HG03571 (cell line): ENCODE measurements at regions not wholly inside any gene's neighbourhood (a gene's known extent, or its start where the extent isn't known, plus 50 kb on each side); places are given as distances from the start of the nearest gene placed in this dataset.

Experiments used
- ATAC-seq: cut with Tn5 transposase; IDR thresholded peaks from one replicate; pipeline ENCODE4 v1.9.1; 2021; ENCODE audit not compliant: unreplicated experiment

GRCh38 chr5:91712718-91713117, 329.6 kb upstream of the ARRDC3 start:
- no peak for ATAC-seq

GRCh38 chr5:91707521-91707841, 324.4 kb upstream of the ARRDC3 start:
- no peak for ATAC-seq

DNA sequence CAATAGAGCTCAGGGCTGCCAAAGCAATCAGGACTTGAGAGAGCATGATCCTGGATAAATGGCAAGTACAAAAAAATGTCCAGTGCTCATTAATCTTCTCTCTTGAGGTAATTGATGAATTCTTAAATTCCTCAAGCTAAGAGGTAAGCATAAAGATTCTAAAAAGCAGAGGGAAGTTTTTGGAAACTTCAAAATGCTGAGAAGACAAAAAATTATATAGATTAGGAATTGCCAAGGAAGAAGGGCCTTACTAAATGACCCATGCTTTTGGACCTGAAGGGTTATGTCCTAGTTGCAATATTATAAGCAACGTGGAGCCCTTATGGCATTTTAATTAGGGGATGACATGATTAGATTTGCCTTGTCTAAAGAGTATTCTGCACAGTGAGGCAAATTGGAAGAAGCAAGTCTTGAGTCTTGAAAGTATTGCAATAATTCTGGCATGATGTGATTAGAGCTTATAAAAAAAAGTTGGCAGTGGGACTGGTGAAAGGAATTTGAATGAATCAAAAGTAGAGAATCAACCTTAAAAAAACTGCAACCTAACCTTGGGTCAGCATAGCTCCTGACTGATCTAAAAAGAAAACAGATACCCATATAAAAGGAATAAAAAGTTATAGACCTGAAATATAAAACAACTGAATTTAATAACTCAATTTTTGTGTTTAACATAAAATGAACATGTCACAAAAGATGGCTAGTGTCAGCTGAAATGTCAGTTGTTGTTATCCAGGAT, 323.8 kb upstream of the ARRDC3 start:
- ATAC-seq, result no peak

DNA sequence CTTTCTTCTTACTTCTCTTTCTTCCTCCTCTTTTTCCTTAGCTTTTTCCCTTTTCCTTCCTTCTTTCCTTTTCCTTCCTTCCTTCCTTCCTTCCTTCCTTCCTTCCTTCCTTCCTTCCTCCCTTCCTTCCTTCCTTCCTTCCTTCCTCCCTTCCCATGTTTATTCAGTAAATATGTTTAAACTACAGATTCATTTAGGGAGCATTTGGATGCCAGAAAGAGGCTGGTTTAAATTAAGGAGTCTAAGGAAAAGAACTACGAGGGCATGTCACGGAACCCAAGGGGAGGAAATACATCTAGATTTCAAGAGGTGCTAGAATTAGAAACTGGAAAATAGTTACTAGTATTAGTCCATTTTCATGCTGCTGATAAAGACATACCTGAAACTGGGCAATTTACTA, 320.0 kb upstream of the ARRDC3 start:
- ATAC-seq, result no peak

DNA sequence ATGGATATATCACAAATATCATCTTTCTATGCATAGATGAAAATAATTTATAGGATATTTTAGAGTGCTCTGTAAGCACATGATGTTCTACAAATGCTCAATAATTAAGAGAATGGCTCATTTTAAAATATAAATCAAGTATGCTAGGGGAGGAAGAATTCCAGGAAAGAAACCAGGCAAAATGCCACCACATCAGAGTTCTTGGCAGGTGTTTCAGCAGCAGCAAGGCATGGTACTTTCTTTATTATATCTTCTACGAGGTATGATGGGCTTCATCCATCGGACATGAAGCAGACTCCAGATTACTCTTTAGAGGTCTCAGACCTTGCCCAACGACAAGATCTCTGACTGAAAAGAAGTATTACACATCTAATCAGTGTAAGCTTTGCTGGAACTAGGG, 316.3 kb upstream of the ARRDC3 start:
- no peak for ATAC-seq

DNA sequence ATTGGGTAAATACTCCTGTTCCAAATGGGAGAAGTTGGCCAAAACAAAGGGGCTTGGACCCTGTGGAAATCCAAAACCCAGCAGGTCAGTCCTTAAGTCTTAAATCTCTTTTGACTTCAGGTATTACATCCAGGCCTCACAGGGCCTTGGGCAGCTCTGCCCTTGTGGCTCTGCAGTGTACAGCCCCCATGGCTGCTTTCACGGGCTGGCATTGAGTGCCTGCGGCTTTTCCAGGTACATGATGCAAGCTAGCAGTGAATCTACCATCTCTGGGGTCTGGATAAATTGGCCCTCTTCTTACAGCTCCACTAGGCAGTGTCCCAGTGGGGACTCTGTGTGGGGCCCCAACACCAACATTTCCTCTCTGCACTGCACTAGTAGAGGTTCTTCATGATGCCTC, 308.5 kb upstream of the ARRDC3 start:
- ATAC-seq, result no peak

- ATAC-seq, result no peak
These were observed 307.8 kb upstream of the ARRDC3 start for GRCh38 chr5:91690921-91691320.

- ATAC-seq, result no peak
These were observed 304.3 kb upstream of the ARRDC3 start for GRCh38 chr5:91687430-91687829.

GRCh38 chr5:91684625-91685024, 301.5 kb upstream of the ARRDC3 start:
- ATAC-seq, result no peak

- no peak for ATAC-seq
These were observed 287.4 kb upstream of the ARRDC3 start for GRCh38 chr5:91670563-91670962.

- no peak for ATAC-seq
These were observed 287.0 kb upstream of the ARRDC3 start for GRCh38 chr5:91670122-91670521.

- no peak for ATAC-seq
These were observed 285.1 kb upstream of the ARRDC3 start for GRCh38 chr5:91668261-91668660.

DNA sequence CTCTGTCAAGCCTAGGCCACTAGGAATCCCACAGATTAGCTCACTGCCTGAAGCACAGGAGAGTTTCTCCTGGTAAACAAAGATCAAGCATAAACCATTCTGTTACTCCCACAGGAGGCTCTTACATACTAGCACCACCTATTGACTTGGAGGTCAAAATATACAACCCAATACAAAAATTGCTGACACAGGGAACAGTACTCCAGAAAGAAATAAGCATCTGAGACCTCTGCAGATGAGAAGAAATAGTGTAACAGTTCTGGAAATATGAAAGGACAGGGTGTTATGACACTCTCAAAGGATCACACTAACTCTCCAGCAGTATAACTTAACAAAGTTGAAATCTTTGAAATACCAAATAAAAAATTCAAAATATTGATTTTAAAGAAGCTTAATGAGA, 269.6 kb upstream of the ARRDC3 start:
- ATAC-seq, result no peak

- ATAC-seq, result no peak
These were observed 268.6 kb upstream of the ARRDC3 start for GRCh38 chr5:91651704-91652103.

GRCh38 chr5:91645347-91645746, 262.2 kb upstream of the ARRDC3 start:
- ATAC-seq, result no peak

GRCh38 chr5:91643797-91644196, 260.7 kb upstream of the ARRDC3 start:
- ATAC-seq, result no peak

DNA sequence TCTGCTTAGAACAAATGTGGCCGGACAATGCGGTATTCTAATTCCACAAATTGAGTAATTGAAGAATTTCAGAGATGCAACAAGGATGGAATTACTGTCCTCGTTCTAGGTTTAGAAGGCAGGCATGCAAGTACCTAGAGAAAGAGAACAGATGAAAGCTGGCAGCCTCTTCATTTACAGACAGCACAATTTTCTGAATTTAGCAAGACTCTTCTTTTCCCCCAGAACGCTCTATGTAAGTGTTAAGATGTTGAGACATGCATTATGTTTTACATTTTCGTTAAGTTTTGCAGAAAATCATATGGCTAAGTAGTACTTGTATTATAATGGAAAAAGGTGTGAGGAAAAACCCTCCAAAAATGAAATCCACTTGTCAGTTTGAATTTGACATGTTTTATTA, 259.5 kb upstream of the ARRDC3 start:
- no peak for ATAC-seq

DNA sequence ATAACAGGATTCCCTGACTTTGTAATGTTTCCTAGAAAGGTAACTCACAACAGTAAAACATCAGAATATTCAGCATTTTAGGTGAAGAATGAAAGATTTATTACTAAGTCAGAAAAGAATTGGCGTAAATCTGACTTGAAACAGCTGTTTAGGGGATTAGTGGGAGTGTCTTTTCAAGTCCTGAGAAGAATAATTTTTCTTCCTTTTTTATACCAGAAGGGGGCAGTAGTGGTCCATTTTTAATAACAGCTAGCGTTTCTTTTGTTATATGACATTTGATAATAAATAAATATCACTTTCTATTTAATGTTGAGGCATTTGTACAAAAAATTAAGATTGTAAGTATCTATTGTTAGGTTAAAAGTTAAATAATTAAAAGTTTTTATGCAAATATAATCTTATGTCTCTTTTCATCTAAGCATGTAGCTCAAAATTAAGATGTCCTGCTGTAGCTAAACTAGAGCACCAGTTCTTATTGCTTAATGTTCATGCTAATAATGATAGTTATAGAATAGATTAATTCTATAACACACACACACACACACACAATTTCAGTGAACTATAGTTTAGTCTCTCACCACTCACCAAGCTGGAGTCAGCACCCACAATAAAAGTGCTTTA, 258.7 kb upstream of the ARRDC3 start:
- no peak for ATAC-seq

DNA sequence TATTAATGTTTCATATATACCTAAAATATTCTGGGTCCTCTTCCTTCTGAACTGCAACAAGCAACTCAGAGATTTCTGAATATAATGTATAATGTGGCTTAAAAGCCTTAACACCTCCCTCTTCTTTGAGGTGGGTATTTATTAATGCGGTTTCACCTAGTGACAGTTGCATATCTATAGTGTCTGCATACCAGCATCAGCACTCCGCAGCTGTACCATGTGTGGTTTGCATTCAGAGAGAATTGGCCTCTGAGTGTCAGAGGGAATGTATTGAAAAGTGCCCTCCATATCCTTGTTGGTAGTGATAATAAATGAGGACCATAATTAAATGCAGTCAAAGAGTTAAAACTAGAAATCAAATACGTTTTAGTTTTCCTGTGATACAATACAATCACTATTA, 256.6 kb upstream of the ARRDC3 start:
- no peak for ATAC-seq

DNA sequence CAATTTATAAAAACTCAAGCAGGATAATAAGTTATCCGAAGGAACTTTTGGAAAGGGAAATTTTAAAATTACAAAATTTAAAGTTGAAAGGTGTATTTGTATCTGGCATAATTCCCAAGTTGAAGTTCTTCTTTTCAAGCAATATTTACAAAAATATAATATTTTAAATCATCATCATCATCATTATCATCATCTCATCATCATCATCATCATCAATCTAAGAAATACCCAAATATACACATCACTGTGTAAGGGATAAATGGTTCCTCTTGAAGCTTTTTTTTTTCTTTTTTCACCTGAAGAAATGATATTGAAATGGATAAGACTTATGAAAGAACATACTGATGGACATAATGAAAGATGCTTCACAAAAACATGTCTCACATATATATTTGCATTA, 254.9 kb upstream of the ARRDC3 start:
- no peak for ATAC-seq

GRCh38 chr5:91635950-91636734, 253.0 kb upstream of the ARRDC3 start:
- no peak for ATAC-seq

DNA sequence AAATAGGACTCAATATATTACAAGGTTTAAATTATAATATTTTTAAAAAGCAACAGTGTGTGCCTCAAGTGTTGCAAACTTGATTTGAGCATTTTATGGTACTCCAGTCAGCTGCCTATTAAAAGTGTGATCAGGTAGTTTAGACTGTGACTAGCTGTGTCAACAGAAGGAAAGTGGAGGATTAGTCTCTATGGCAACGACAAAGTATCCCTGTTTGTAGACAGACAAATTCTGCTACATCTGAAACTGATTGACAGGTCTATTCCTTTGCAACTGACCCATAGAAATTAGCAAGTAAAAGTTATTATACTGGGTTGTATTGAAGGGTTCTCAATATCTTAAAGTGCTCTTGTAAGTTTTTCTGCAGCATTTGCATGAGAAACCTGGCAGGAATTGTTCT, 249.8 kb upstream of the ARRDC3 start:
- ATAC-seq, result no peak
